Ishikawa (cell line): ENCODE measurements at regions not wholly inside any gene's neighbourhood (a gene's known extent, or its start where the extent isn't known, plus 50 kb on each side); places are given as distances from the start of the nearest gene placed in this dataset.

Experiments used
- EGR1 ChIP-seq: IDR thresholded peaks from 2 replicates; pipeline ENCODE4 v1.6.1; 2012
- EP300 ChIP-seq: IDR thresholded peaks from 2 replicates; pipeline ENCODE4 v1.6.1; 2012; ENCODE audit warnings: borderline replicate concordance
- MAX ChIP-seq: IDR thresholded peaks from 2 replicates; pipeline ENCODE4 v1.6.1; 2012
- NFIC ChIP-seq: IDR thresholded peaks from 2 replicates; pipeline ENCODE4 v1.6.1; 2012
- RAD21 ChIP-seq: IDR thresholded peaks from 2 replicates; pipeline ENCODE4 v1.6.1; 2012; ENCODE audit warnings: low read depth
- TCF12 ChIP-seq: IDR thresholded peaks from 2 replicates; pipeline ENCODE4 v1.6.1; 2012; ENCODE audit warnings: low read depth
- TEAD4 ChIP-seq: IDR thresholded peaks from 2 replicates; pipeline ENCODE4 v1.6.1; 2012

GRCh38 chr2:188664951-188665595, 309.1 kb upstream of the COL3A1 start:
- TF ChIP-seq NFIC: no peak
- TF ChIP-seq RAD21: no peak
- no peak for TF ChIP-seq EGR1
- no peak for TF ChIP-seq TCF12
- TF ChIP-seq TEAD4: no peak
- no peak for TF ChIP-seq EP300
- no peak for TF ChIP-seq MAX
